ENCODE measurements at regions not wholly inside any gene's neighbourhood (a gene's known extent, or its start where the extent isn't known, plus 50 kb on each side); places are given as distances from the start of the nearest gene placed in this dataset.

GRCh38 chr9:107715740-107716139, 226.2 kb upstream of the KLF4 start:
- TF ChIP-seq CTCF (IDR thresholded peaks at IDR 0.05): no peak
- TF ChIP-seq POLR2A (IDR thresholded peaks at IDR 0.05): no peak

All from right lobe of liver (tissue), 4 donors.